ENCODE measurements at regions not wholly inside any gene's neighbourhood (a gene's known extent, or its start where the extent isn't known, plus 50 kb on each side); places are given as distances from the start of the nearest gene placed in this dataset.
"Not testable (repeated sequence)": the region's sequence is repeated elsewhere in the genome, so short reads cannot be mapped to it uniquely, and the experiment has no call there.

DNA sequence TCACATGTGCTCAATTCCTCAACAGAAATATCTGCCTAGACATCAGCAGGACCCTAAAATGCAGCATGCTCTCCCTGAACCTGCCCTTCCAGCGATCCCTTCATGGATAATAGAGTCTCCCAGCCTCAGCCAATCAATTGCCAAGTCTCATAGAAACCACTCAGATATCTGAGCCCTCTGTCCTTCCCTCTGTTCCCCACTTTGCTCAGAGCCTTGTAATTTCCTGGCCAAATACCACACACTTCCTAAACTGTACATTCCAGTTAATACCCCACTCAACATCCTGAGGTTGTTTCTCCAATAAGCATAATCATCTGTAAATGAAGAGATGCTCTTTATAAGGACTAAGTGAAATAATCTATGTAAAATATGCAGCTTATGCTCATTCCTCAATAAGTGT lies 59.3 kb upstream of the PTGFRN start:
- peak; percentile 51 for DNase-seq (ENCODE audit: extremely low read depth, low read depth, low spot score)

GRCh38 chr1:116851189-116851588 lies 58.5 kb upstream of the PTGFRN start:
- not testable (repeated sequence) for DNase-seq (ENCODE audit: extremely low read depth, low read depth, low spot score)

GRCh38 chr1:116851846-116852245 lies 57.9 kb upstream of the PTGFRN start:
- no peak for DNase-seq (ENCODE audit: extremely low read depth, low read depth, low spot score)

DNA sequence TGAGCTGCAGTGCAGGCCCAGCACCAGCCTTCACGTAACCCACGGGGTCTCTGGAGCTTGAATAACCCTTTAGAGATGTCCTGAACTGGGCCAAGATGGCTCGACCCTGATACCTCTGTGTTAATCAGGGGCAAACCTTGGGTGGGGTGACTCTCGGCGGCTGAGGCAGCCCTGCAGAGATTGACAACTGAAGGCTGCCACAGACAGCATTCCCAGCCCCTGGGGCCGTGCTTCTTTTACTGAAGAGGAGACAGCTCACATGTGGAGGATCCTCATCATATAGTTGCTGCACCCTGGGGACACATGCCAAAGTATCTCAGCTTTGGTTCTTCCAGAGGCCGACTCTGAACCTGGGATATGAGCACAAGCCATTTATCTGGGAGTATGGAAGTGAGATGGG lies 57.3 kb upstream of the PTGFRN start:
- no peak for DNase-seq (ENCODE audit: extremely low read depth, low read depth, low spot score)

DNA sequence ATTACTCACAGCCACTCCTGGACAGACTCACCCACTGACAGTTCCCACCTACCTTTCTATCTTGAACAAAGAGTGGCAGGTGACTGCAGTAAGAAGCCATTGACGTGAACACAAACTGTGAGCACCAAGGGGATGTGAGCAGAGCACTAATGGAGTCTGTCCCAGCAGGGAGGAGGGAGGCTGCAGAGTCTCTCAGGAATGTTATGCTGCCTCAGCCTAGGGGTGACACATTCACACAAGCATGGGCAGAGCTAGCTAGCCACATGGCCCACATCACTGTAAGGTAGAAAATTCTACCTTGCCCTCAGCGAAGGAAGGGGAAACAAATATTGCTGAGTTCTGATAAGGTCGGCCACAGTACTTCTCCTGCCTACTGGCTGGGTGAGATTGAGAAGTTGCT lies 56.8 kb upstream of the PTGFRN start:
- no peak for DNase-seq (ENCODE audit: extremely low read depth, low read depth, low spot score)

- DNase-seq (ENCODE audit: extremely low read depth, low read depth, low spot score), result peak; percentile 75
Observed at GRCh38 chr1:116853680-116854402, 55.9 kb upstream of the PTGFRN start.

GRCh38 chr1:116854403-116854690 lies 55.4 kb upstream of the PTGFRN start:
- no peak for DNase-seq (ENCODE audit: extremely low read depth, low read depth, low spot score)

DNA sequence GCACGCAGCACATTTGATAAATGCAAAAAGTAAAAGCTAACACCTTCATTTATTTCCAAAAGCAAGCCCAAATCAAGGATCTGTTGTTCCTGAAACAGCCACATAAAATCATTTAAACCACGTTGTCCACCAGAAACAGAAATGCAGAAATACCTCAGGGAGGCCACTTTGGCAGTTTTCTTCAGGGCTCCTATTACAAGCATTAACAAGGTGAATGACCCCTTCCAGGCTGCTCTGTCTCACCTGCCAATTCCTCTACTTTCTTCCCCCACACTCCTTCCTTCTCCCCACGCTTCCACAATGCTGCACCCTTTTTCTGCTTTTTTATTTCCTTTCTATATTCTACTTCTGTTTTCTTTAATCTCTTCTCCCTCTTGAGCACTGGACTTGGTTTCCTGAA lies 55.0 kb upstream of the PTGFRN start:
- no peak for DNase-seq (ENCODE audit: extremely low read depth, low read depth, low spot score)

GRCh38 chr1:116855191-116855619 lies 54.5 kb upstream of the PTGFRN start:
- DNase-seq (ENCODE audit: extremely low read depth, low read depth, low spot score), result no peak

DNA sequence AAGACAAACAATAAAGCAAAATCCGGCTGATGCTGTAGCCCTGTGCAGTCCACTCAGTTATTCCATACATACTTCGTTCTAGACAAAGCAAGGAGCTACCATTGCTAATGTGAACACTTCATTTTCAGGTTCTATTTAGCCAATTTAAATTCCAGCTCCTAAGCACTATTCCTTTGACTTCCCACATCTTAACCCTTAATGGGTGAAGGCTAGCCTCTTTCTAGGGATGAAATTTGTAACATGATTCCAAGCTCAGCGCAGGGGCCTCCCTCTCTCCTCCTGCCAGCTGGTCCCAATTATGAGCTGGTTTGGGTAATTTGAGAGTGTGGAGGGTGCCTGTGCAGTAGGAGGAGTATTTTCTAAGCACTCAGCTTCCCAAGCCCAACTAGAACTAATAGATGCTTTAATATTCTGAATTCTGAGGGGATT lies 53.9 kb upstream of the PTGFRN start:
- DNase-seq (ENCODE audit: extremely low read depth, low read depth, low spot score), result no peak

DNA sequence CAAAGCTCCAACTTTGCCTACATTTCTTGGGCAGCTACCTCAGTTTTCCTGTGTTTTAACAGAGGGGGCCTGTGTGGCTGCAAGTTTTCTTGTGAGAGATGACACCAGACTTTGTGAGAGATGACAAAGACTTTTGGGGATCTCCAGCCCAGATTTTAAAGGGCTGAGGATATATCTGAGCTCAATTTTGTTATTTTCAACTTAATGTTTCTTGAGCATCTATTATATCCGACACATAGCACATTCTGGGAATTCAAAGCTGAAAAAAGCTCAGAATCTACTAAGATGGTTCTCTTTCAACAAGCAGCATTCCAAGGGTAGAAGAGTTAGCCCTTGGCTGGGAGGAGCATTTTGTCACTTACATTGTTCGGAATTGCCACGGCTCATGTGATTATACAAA lies 53.4 kb upstream of the PTGFRN start:
- no peak for DNase-seq (ENCODE audit: extremely low read depth, low read depth, low spot score)

DNA sequence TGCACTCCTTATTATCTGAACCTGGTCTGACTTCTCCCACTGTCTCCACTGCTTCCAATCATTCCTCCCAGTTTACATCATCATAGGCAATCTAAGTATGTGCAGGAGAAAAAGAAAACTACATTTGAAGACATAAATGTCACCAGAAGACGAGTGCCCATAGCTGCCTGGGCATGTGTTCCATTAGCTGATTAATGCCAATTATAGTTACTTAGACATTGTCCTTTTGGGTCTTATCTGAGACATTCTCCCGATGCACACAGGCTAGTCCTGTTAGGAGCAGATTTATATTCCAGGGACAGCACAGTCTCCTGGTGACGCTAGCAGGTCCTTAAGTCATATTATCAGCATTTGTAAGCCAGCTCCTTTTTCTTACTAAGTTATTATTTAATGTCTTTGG lies 52.6 kb upstream of the PTGFRN start:
- DNase-seq (ENCODE audit: extremely low read depth, low read depth, low spot score), result no peak
